GM12878 (cell line): ENCODE measurements at regions not wholly inside any gene's neighbourhood (a gene's known extent, or its start where the extent isn't known, plus 50 kb on each side); places are given as distances from the start of the nearest gene placed in this dataset.

Source experiments
- ATAC-seq: fragments of 200-7000 bp; cut with Tn5 transposase; 3 replicates; pipeline ENCODE4 v1.9.1; 2020; ENCODE audit warnings: mild to moderate bottlenecking, moderate library complexity
- BruUV-seq: library from RNA; stranded (reverse); fragments of 400-500 nt; replicated peaks from 2 replicates; lab custom pipeline; 2021; lab: Mats Ljungman, UMichigan
- CTCF ChIA-PET: fragments of 300-600 bp; sonication (Branson Sonifier 250); formaldehyde crosslinking; extraction: SDS; loops from one replicate; lab custom pipeline; 2021; ENCODE audit warnings: inconsistent platforms; lab: Yijun Ruan, JAX
- POLR2A ChIA-PET: fragments of 350-600 bp; formaldehyde crosslinking; extraction: SDS; loops from one replicate; lab custom pipeline; 2021; ENCODE audit warnings: inconsistent platforms; lab: Charles Lee
- RAD21 ChIA-PET: fragments of 300-600 bp; sonication (Branson Sonifier 250); formaldehyde crosslinking; loops from one replicate; lab custom pipeline; 2023; ENCODE audit warnings: antibody characterized with exemption; ENCODE audit not compliant: unreplicated experiment; lab: Charles Lee
- SMC1A ChIA-PET: fragments of 300-600 bp; sonication (Branson Sonifier 250); formaldehyde crosslinking; loops from one replicate; lab custom pipeline; 2023; ENCODE audit not compliant: unreplicated experiment, uncharacterized antibody; lab: Charles Lee
- DNase-seq: peaks from one replicate; pipeline ENCODE4 v3.0.0-alpha.2; 2011; ENCODE audit warnings: low read depth, low spot score
- FAIRE-seq: peaks from 3 replicates; lab custom pipeline; 2011; peaks lifted over from hg19 to GRCh38; lab: Jason Lieb, UNC
- H2AFZ ChIP-seq: 2 replicates; pipeline ENCODE4 v1.6.0; 2011; ENCODE audit warnings: low read depth, low read length, control low read depth; ENCODE audit not compliant: control insufficient read depth
- H3K27ac ChIP-seq: 2 replicates; pipeline ENCODE4 v1.5.1; 2011; ENCODE audit warnings: control low read depth; ENCODE audit not compliant: control insufficient read depth, insufficient read depth
- H3K27me3 ChIP-seq, 2 experiments: replicated peaks in 1 of 2; 2 replicates each; pipeline versions ENCODE4 v1.6.0 to v1.6.1; 2011; ENCODE audit warnings: low read length in 1 of 2; ENCODE audit not compliant: control insufficient read depth in 2 of 2, insufficient read depth in 2 of 2
- H3K36me3 ChIP-seq, 2 experiments: 2 replicates each; pipeline ENCODE4 v1.5.1; 2011; ENCODE audit warnings: low read length in 1 of 2; ENCODE audit not compliant: control insufficient read depth in 2 of 2, insufficient read depth in 2 of 2
- H3K4me1 ChIP-seq: 2 replicates; pipeline ENCODE4 v1.6.1; 2011; ENCODE audit warnings: mild to moderate bottlenecking, low read length, moderate library complexity, mixed read lengths; ENCODE audit not compliant: control insufficient read depth, insufficient read depth
- H3K4me2 ChIP-seq: 2 replicates; pipeline ENCODE4 v1.6.0; 2011; ENCODE audit warnings: control low read depth; ENCODE audit not compliant: control insufficient read depth, insufficient read depth
- H3K4me3 ChIP-seq: fragments of 200-600 bp; sonication (generic); 2 replicates; pipeline ENCODE4 v1.5.1; 2016
- H3K79me2 ChIP-seq: 2 replicates; pipeline ENCODE4 v1.6.0; 2011; ENCODE audit warnings: low read length; ENCODE audit not compliant: control insufficient read depth, insufficient read depth
- H3K9ac ChIP-seq: 2 replicates; pipeline ENCODE4 v1.8.0; 2011; ENCODE audit warnings: low read length, control low read depth, mixed read lengths; ENCODE audit not compliant: control insufficient read depth, insufficient read depth
- H3K9me3 ChIP-seq: replicated peaks from 3 replicates; pipeline ENCODE4 v1.5.1; 2011; ENCODE audit warnings: mild to moderate bottlenecking, low read length; ENCODE audit not compliant: control insufficient read depth, insufficient read depth
- H4K20me1 ChIP-seq: 2 replicates; pipeline ENCODE4 v1.6.0; 2011; ENCODE audit not compliant: control insufficient read depth, insufficient read depth
- BCL11A ChIP-seq: IDR thresholded peaks from 2 replicates; pipeline ENCODE4 v1.6.1; 2011; ENCODE audit warnings: low read depth, low read length
- CHD1 ChIP-seq: IDR thresholded peaks from 2 replicates; pipeline ENCODE4 v1.6.1; 2012; ENCODE audit warnings: low read depth, low read length, improper control_type of control experiment
- KDM1A ChIP-seq: fragments of 200-600 bp; sonication (generic); IDR thresholded peaks from 2 replicates; pipeline ENCODE4 v1.6.1; 2016; ENCODE audit warnings: borderline replicate concordance
- NKRF ChIP-seq: fragments of 450-650 bp; conservative IDR thresholded peaks from 2 replicates; pipeline ENCODE4 v1.6.1; 2017; ENCODE audit warnings: mild to moderate bottlenecking, moderate library complexity
- NR2F1 ChIP-seq: fragments of 450-650 bp; conservative IDR thresholded peaks from 2 replicates; pipeline ENCODE4 v1.6.1; 2017; ENCODE audit warnings: mild to moderate bottlenecking
- PML ChIP-seq: IDR thresholded peaks from 2 replicates; pipeline ENCODE4 v1.6.1; 2012; ENCODE audit warnings: low read length, inconsistent platforms
- SKIL ChIP-seq: fragments of 450-650 bp; IDR thresholded peaks from 2 replicates; pipeline ENCODE4 v1.6.1; 2017; ENCODE audit warnings: mild to moderate bottlenecking, low read depth, inconsistent platforms; ENCODE audit not compliant: poor library complexity, severe bottlenecking
- SMARCA5 ChIP-seq: fragments of 450-650 bp; IDR thresholded peaks from 2 replicates; pipeline ENCODE4 v1.6.1; 2017; ENCODE audit warnings: mild to moderate bottlenecking
- STAT1 ChIP-seq: fragments of 450-650 bp; conservative IDR thresholded peaks from 2 replicates; pipeline ENCODE4 v1.6.1; 2014; ENCODE audit warnings: antibody characterized with exemption, mild to moderate bottlenecking
- WGBS: methylation state at CpG from one replicate; pipeline ENCODE4 v1.1.6; 2016; ENCODE audit warnings: low lambda C conversion rate; ENCODE audit not compliant: insufficient replicate concordance, insufficient coverage; ENCODE audit errors: missing lambda C conversion rate; 5-methylcytosine and 5-hydroxymethylcytosine counted together
- in situ Hi-C: fragments of 300-500 bp; cut with MboI; formaldehyde crosslinking; loops from 9 replicates; pipeline ENCODE4 v1.14.3; 2018; ENCODE audit warnings: mixed read lengths
- intact Hi-C: fragments of 100-400 bp; cut with micrococcal nuclease; formaldehyde crosslinking; loops from one replicate; pipeline ENCODE4 v1.14.2; 2022; ENCODE audit not compliant: unreplicated experiment

- H3K4me1 ChIP-seq = no peaks in the 10 kb centered on the region
- RAD21 ChIA-PET = no interaction called here
- no peaks in the 10 kb centered on the region for H4K20me1 ChIP-seq
- BruUV-seq = no TSS peak
- ATAC-seq (no peak), FAIRE-seq (no peak), DNase-seq (no peak)
- H2AFZ ChIP-seq = no peak overlapping the region
- H3K27ac ChIP-seq = no peak overlapping the region
- H3K4me3 ChIP-seq = no peak overlapping the region
- H3K9ac ChIP-seq = no peak overlapping the region
- no peaks in the 10 kb centered on the region for H3K36me3 ChIP-seq
- no peaks in the 10 kb centered on the region for H3K79me2 ChIP-seq
- WGBS = 18% methylated on average over 10 of the region's 10 CpGs
- no peaks in the 10 kb centered on the region for H3K27me3 ChIP-seq
- in situ Hi-C loops = no loop called here
- H3K4me2 ChIP-seq = no peak overlapping the region
- SMC1A ChIA-PET = no interaction called here
- no peaks in the 10 kb centered on the region for H3K9me3 ChIP-seq
- CTCF ChIA-PET = no interaction called here
- intact Hi-C loops = no loop called here
- POLR2A ChIA-PET = no interaction called here
- TF ChIP-seq STAT1 = no peak
- TF ChIP-seq PML = no peak
- TF ChIP-seq BCL11A = no peak
- no peak for TF ChIP-seq SKIL
- TF ChIP-seq SMARCA5 = no peak
- TF ChIP-seq CHD1 = no peak
- no peak for TF ChIP-seq NKRF
- TF ChIP-seq NR2F1 = no peak
- no peak for TF ChIP-seq KDM1A
Observed at GRCh38 chr17:13729466-13730134, 127.9 kb upstream of the HS3ST3A1 start.
